HT1080 (cell line): ENCODE measurements at regions not wholly inside any gene's neighbourhood (a gene's known extent, or its start where the extent isn't known, plus 50 kb on each side); places are given as distances from the start of the nearest gene placed in this dataset.

ENCODE experiments used
- DNase-seq: peaks from one replicate; pipeline ENCODE4 v3.0.0-alpha.2; 2015; ENCODE audit warnings: low read depth

GRCh38 chr2:5119046-5119445, 573.1 kb upstream of the SOX11 start:
- DNase-seq, result no peak

GRCh38 chr2:5121121-5121520, 571.1 kb upstream of the SOX11 start:
- DNase-seq, result peak; percentile 16

GRCh38 chr2:5121642-5122041, 570.5 kb upstream of the SOX11 start:
- peak; percentile 38 for DNase-seq

- DNase-seq, result no peak
These were observed 568.5 kb upstream of the SOX11 start for GRCh38 chr2:5123582-5124196.

GRCh38 chr2:5125017-5125730, 567.0 kb upstream of the SOX11 start:
- no peak for DNase-seq

- no peak for DNase-seq
These were observed 559.9 kb upstream of the SOX11 start for GRCh38 chr2:5132281-5132680.

- DNase-seq, result peak; percentile 76
These were observed 551.8 kb upstream of the SOX11 start for GRCh38 chr2:5140347-5140746.

- no peak for DNase-seq
These were observed 548.0 kb upstream of the SOX11 start for GRCh38 chr2:5144159-5144558.

- DNase-seq, result no peak
These were observed 547.1 kb upstream of the SOX11 start for GRCh38 chr2:5145053-5145452.

GRCh38 chr2:5145801-5146200, 546.4 kb upstream of the SOX11 start:
- DNase-seq, result no peak

GRCh38 chr2:5148392-5149085, 543.6 kb upstream of the SOX11 start:
- no peak for DNase-seq

- no peak for DNase-seq
These were observed 541.3 kb upstream of the SOX11 start for GRCh38 chr2:5150871-5151270.

GRCh38 chr2:5164776-5165525, 527.2 kb upstream of the SOX11 start:
- peak; percentile 88 for DNase-seq

- no peak for DNase-seq
These were observed 519.3 kb upstream of the SOX11 start for GRCh38 chr2:5172923-5173322.

- DNase-seq, result no peak
These were observed 518.2 kb upstream of the SOX11 start for GRCh38 chr2:5173876-5174535.

- DNase-seq, result no peak
These were observed 517.0 kb upstream of the SOX11 start for GRCh38 chr2:5175231-5175630.

GRCh38 chr2:5176764-5177163, 515.4 kb upstream of the SOX11 start:
- DNase-seq, result peak; percentile 27

GRCh38 chr2:5183031-5183430, 509.2 kb upstream of the SOX11 start:
- no peak for DNase-seq

- DNase-seq, result no peak
These were observed 504.9 kb upstream of the SOX11 start for GRCh38 chr2:5187283-5187682.

- peak; percentile 15 for DNase-seq
These were observed 503.5 kb upstream of the SOX11 start for GRCh38 chr2:5188636-5189035.

GRCh38 chr2:5190023-5190422, 502.2 kb upstream of the SOX11 start:
- DNase-seq, result peak; percentile 56
